ENCODE measurements at regions not wholly inside any gene's neighbourhood (a gene's known extent, or its start where the extent isn't known, plus 50 kb on each side); places are given as distances from the start of the nearest gene placed in this dataset.

GRCh38 chr20:39603219-39603618, 641.1 kb downstream of the DHX35 start:
- TF ChIP-seq, protein P1, sequence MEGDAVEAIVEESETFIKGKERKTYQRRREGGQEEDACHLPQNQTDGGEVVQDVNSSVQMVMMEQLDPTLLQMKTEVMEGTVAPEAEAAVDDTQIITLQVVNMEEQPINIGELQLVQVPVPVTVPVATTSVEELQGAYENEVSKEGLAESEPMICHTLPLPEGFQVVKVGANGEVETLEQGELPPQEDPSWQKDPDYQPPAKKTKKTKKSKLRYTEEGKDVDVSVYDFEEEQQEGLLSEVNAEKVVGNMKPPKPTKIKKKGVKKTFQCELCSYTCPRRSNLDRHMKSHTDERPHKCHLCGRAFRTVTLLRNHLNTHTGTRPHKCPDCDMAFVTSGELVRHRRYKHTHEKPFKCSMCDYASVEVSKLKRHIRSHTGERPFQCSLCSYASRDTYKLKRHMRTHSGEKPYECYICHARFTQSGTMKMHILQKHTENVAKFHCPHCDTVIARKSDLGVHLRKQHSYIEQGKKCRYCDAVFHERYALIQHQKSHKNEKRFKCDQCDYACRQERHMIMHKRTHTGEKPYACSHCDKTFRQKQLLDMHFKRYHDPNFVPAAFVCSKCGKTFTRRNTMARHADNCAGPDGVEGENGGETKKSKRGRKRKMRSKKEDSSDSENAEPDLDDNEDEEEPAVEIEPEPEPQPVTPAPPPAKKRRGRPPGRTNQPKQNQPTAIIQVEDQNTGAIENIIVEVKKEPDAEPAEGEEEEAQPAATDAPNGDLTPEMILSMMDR (IDR thresholded peaks at IDR 0.05; ENCODE audit: insufficient read depth, low read length, poor library complexity, severe bottlenecking): no peak
- no peak for TF ChIP-seq EZH2phosphoT487 (conservative IDR thresholded peaks at IDR 0.05; ENCODE audit: low read length)

Data from SU-DHL-6 (cell line).